Chondrocyte (in vitro differentiated cells): ENCODE measurements at regions not wholly inside any gene's neighbourhood (a gene's known extent, or its start where the extent isn't known, plus 50 kb on each side); places are given as distances from the start of the nearest gene placed in this dataset.

Experiments
- DNase-seq: peaks from one replicate; pipeline ENCODE4 v3.0.0; 2021; ENCODE audit warnings: mixed read lengths, low spot score
- H3K27ac Mint-ChIP-seq: one replicate; pipeline ENCODE4 v1.8.0; 2021; ENCODE audit warnings: mild to moderate bottlenecking, moderate library complexity, mixed read lengths; ENCODE audit not compliant: unreplicated experiment
- H3K27me3 Mint-ChIP-seq: 2 replicates; pipeline ENCODE4 v1.8.0; 2021; ENCODE audit warnings: low read depth, mixed read lengths
- H3K36me3 Mint-ChIP-seq: 2 replicates; pipeline ENCODE4 v1.8.0; 2021; ENCODE audit warnings: low read depth, mixed read lengths
- H3K4me1 Mint-ChIP-seq: 2 replicates; pipeline ENCODE4 v1.8.0; 2021; ENCODE audit warnings: low read depth, mild to moderate bottlenecking, mixed read lengths
- H3K4me3 Mint-ChIP-seq: one replicate; pipeline ENCODE4 v1.8.0; 2021; ENCODE audit warnings: mild to moderate bottlenecking, moderate library complexity, mixed read lengths; ENCODE audit not compliant: unreplicated experiment
- H3K9me3 Mint-ChIP-seq: 2 replicates; pipeline ENCODE4 v1.8.0; 2021; ENCODE audit warnings: low read depth, mixed read lengths
- TF ChIP-seq, protein P1 (sequence below): fragments of 200-600 bp; sonication (generic); IDR thresholded peaks from 2 replicates; pipeline ENCODE4 v1.5.0; 2021; ENCODE audit warnings: antibody characterized with exemption, mild to moderate bottlenecking, moderate library complexity

DNA sequence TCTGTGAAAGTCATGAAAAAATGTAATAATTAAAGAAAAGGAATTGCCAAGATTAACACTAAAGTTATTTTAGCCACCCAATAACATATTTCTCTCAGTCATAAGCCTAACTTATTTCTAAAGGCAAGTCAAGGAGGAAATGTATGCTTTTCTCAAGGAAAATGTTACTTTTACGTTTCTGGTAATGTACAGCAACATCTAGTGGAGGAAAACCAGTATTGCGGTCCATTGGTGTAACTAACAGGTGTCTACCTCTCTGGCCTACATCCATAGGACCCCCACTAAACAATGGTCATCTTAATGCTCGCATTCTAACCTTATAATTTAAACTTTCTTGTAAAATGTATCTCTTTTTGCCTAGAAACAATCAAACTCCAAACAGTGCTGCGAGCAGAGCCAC is 437.5 kb downstream of the KIF20B start:
- H3K4me1 Mint-ChIP-seq: no peaks in the 10 kb centered on the region
- peaks cover 11% of the 10 kb centered on the region for H3K27me3 Mint-ChIP-seq
- peaks cover 7% of the 10 kb centered on the region for H3K36me3 Mint-ChIP-seq
- DNase-seq: no peak
- no peak overlapping the region for H3K27ac Mint-ChIP-seq
- H3K4me3 Mint-ChIP-seq: no peak overlapping the region
- TF ChIP-seq, protein P1, sequence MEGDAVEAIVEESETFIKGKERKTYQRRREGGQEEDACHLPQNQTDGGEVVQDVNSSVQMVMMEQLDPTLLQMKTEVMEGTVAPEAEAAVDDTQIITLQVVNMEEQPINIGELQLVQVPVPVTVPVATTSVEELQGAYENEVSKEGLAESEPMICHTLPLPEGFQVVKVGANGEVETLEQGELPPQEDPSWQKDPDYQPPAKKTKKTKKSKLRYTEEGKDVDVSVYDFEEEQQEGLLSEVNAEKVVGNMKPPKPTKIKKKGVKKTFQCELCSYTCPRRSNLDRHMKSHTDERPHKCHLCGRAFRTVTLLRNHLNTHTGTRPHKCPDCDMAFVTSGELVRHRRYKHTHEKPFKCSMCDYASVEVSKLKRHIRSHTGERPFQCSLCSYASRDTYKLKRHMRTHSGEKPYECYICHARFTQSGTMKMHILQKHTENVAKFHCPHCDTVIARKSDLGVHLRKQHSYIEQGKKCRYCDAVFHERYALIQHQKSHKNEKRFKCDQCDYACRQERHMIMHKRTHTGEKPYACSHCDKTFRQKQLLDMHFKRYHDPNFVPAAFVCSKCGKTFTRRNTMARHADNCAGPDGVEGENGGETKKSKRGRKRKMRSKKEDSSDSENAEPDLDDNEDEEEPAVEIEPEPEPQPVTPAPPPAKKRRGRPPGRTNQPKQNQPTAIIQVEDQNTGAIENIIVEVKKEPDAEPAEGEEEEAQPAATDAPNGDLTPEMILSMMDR: peak; percentile 48
- peaks cover 53% of the 10 kb centered on the region for H3K9me3 Mint-ChIP-seq

DNA sequence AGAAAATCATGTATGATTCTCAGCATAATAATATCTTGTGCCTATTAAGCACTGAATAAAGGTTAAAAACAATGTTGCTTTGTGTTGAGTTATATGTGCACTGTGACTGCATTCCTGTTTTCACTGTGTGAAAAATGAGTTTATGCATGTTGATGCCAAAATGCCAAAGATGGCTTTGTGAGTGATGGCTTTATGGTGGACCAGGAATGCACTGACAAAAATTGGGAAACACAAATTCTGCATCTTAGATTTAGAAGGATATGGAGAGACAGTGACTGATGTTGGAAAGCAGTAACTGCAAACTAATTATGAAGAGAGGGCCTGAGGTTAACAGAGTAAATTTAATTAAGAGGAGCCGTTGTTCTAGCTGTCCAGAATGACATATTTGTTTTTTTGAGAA is 440.4 kb downstream of the KIF20B start:
- no peak for DNase-seq
- TF ChIP-seq, protein P1: no peak
- H3K36me3 Mint-ChIP-seq: no peaks in the 10 kb centered on the region
- H3K4me3 Mint-ChIP-seq: no peak overlapping the region
- H3K9me3 Mint-ChIP-seq: peaks cover 31% of the 10 kb centered on the region
- H3K4me1 Mint-ChIP-seq: no peaks in the 10 kb centered on the region
- no peak overlapping the region for H3K27ac Mint-ChIP-seq
- H3K27me3 Mint-ChIP-seq: peaks cover 13% of the 10 kb centered on the region

DNA sequence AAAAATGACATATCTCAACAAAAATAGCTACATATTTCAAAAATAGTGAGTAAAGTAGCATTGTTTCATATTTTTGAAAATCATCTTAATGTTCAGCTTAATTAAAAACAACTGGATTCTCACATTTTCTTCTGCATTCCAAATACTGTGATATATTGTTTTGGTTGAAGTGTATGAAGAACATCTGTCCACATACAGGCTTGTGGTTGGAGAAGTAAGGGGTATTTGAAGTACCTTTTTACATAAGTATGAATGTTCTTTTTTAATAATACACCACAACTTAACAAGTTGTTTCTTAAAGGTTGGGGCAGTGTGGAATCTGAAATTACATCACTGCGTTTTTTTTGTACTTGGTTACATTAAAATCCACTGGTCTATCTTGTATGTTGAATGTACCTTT is 442.5 kb downstream of the KIF20B start:
- Mint-ChIP-seq H3K4me3 (no peak overlapping the region), H3K4me1 (no peaks in the 10 kb centered on the region), H3K27me3 (peaks cover 17% of the 10 kb centered on the region), H3K27ac (no peak overlapping the region), H3K36me3 (no peaks in the 10 kb centered on the region), H3K9me3 (peaks cover 13% of the 10 kb centered on the region)
- TF ChIP-seq, protein P1: no peak
- no peak for DNase-seq

DNA sequence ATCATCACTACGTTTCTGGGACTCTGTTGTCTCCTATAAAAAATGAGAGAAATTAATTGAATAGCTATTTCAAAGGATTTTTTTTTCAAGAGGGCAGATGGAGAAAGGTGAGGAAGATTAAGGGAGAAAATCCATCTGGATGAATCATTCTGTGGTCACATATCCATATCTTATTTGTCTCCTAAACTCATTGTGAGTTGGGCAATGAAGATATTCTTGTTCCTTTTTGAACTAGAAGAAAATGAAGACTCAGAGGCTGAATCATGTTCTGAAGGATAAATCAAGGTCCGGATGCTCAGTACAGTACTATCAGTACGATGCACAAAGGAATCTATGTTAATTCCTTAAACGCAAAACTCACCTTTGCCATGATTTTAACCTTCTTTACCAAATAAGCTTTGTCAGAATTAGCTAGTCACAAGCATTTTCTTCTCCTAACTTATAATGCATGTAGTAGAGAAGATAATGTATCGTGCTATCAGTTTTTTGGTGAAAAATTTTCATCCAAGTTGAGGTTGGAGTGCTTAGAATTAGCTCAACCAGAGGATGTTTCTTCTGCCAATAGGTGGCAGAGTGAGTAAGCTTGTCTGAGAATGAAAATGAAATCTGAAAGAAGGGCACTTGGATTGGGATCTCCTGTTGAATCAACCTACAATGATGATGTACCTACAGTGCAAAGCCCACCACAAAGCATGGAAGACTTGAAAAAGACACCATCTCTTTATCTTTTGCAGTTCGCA is 446.9 kb downstream of the KIF20B start:
- no peak for DNase-seq
- Mint-ChIP-seq H3K9me3 (no peaks in the 10 kb centered on the region), H3K4me1 (no peaks in the 10 kb centered on the region), H3K27ac (no peak overlapping the region), H3K4me3 (no peak overlapping the region), H3K36me3 (no peaks in the 10 kb centered on the region), H3K27me3 (peaks cover 9% of the 10 kb centered on the region)
- TF ChIP-seq, protein P1: peak; percentile 79

DNA sequence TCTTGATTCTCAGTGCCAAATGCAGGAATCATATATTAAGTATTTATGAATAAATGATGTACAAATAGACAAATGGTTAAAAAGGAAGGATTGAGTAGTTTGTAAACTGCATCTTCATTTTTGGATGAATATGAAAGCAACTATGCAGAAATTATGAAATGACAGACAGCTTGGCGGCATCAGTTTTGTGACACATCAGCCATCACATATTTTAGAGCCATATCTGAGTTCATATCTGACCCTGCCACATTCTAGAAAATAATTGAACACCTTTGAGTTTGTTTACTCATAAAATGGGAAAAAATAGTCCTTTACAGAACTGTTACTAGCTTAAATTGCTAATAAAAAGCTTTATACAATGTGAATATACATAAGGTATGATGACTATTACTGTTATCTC is 448.2 kb downstream of the KIF20B start:
- H3K9me3 Mint-ChIP-seq: no peaks in the 10 kb centered on the region
- H3K27ac Mint-ChIP-seq: no peak overlapping the region
- no peak for DNase-seq
- H3K36me3 Mint-ChIP-seq: no peaks in the 10 kb centered on the region
- H3K4me3 Mint-ChIP-seq: no peak overlapping the region
- no peaks in the 10 kb centered on the region for H3K4me1 Mint-ChIP-seq
- TF ChIP-seq, protein P1: no peak
- H3K27me3 Mint-ChIP-seq: peaks cover 8% of the 10 kb centered on the region
